Panc1 (cell line): ENCODE measurements at regions not wholly inside any gene's neighbourhood (a gene's known extent, or its start where the extent isn't known, plus 50 kb on each side); places are given as distances from the start of the nearest gene placed in this dataset.

Source experiments
- ATAC-seq: fragments of 200-7000 bp; cut with Tn5 transposase; 2 replicates; pipeline ENCODE4 v1.9.1; 2020; ENCODE audit warnings: mild to moderate bottlenecking, moderate library complexity
- BruUV-seq: library from RNA; stranded (reverse); fragments of 400-500 nt; replicated peaks from 2 replicates; lab custom pipeline; 2021; lab: Mats Ljungman, UMichigan
- CTCF ChIA-PET: fragments of 300-600 bp; sonication (Branson Sonifier 250); formaldehyde crosslinking; loops from one replicate; lab custom pipeline; 2022; ENCODE audit warnings: antibody characterized with exemption; lab: Charles Lee
- POLR2A ChIA-PET: fragments of 300-600 bp; sonication (Branson Sonifier 250); formaldehyde crosslinking; loops from one replicate; lab custom pipeline; 2022; ENCODE audit warnings: antibody characterized with exemption; lab: Charles Lee
- DNase-seq: peaks from one replicate; pipeline ENCODE4 v3.0.0-alpha.2; 2010; ENCODE audit warnings: low read depth, low spot score
- H3K27ac ChIP-seq: 2 replicates; pipeline ENCODE4 v1.5.1; 2011; ENCODE audit warnings: mild to moderate bottlenecking, low read length, inconsistent platforms
- H3K27me3 ChIP-seq: fragments of 200-500 bp; sonication (Bioruptor generic); 2 replicates; pipeline ENCODE4 v1.6.0; 2014; ENCODE audit warnings: low read length, inconsistent platforms; ENCODE audit not compliant: control insufficient read depth, insufficient read depth
- H3K36me3 ChIP-seq: fragments of 200-500 bp; sonication (Bioruptor generic); 2 replicates; pipeline ENCODE4 v1.5.1; 2014; ENCODE audit warnings: inconsistent platforms, mild to moderate bottlenecking, low read length, moderate library complexity; ENCODE audit not compliant: control insufficient read depth, insufficient read depth
- H3K4me1 ChIP-seq: 2 replicates; pipeline ENCODE4 v1.5.1; 2011; ENCODE audit warnings: inconsistent platforms, mild to moderate bottlenecking, low read length, moderate library complexity; ENCODE audit not compliant: control insufficient read depth, insufficient read depth
- H3K4me3 ChIP-seq, 2 experiments: 2 replicates each; pipeline ENCODE4 v1.5.1; 2011 to 2012; ENCODE audit warnings: low read depth in 2 of 2, low read length in 2 of 2, mild to moderate bottlenecking in 2 of 2, inconsistent platforms in 1 of 2, moderate library complexity in 1 of 2
- H3K9me3 ChIP-seq: fragments of 200-500 bp; sonication (Bioruptor generic); 2 replicates; pipeline ENCODE4 v1.5.1; 2014; ENCODE audit warnings: low read depth, mild to moderate bottlenecking, inconsistent platforms, low read length, moderate library complexity; ENCODE audit not compliant: control insufficient read depth, insufficient read depth
- POLR2AphosphoS5 ChIP-seq: IDR thresholded peaks from 2 replicates; pipeline ENCODE4 v1.6.1; 2012; ENCODE audit warnings: mild to moderate bottlenecking, low read depth, low read length, moderate library complexity
- REST ChIP-seq, 2 experiments: IDR thresholded peaks; 2 replicates each; pipeline ENCODE4 v1.6.1; 2011 to 2012; ENCODE audit warnings: low read depth in 2 of 2, control low read depth in 1 of 2, low read length in 1 of 2, mild to moderate bottlenecking in 1 of 2, moderate library complexity in 1 of 2; ENCODE audit not compliant: insufficient read depth in 1 of 2
- SIN3A ChIP-seq: IDR thresholded peaks from 2 replicates; pipeline ENCODE4 v1.6.1; 2012; ENCODE audit warnings: low read depth, mild to moderate bottlenecking, low read length, moderate library complexity, borderline replicate concordance; ENCODE audit not compliant: insufficient read depth
- TCF7L2 ChIP-seq: IDR thresholded peaks from 2 replicates; pipeline ENCODE4 v1.6.1; 2011; ENCODE audit warnings: mild to moderate bottlenecking, low read depth, low read length, inconsistent platforms
- in situ Hi-C: cut with HindIII; loops from 2 replicates; pipeline ENCODE4 v1.10.0; 2016; ENCODE audit warnings: low sequenced_read_pairs, low pct_unique_long_range_greater_than_20kb
- intact Hi-C: fragments of 100-400 bp; cut with micrococcal nuclease; formaldehyde crosslinking; loops from one replicate; pipeline ENCODE4 v1.10.0; 2022; ENCODE audit not compliant: unreplicated experiment
- TF ChIP-seq, protein P1 (sequence below): fragments of 450-650 bp; IDR thresholded peaks from 2 replicates; pipeline ENCODE4 v1.5.1; 2017; ENCODE audit warnings: mild to moderate bottlenecking

DNA sequence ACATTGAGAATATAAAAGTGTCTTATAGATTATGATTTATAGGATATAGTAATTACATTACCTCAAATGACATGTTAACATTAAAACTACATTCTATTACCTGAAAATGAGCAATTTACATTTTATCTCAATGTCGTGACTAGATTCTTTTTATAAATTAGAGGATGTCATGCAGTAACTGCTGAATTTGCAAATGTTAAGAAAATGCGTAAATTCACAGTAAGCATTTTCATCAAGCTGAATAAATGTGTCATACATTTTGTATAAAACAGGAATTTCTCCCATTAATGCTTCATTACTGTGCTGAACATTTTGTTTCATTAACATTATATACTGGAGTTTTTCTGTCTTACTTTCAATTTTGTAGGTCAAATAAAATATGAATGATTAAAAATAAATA, 1460.7 kb upstream of the B3GALT2 start:
- CTCF ChIA-PET = no interaction called here
- no peak for TF ChIP-seq POLR2AphosphoS5
- TF ChIP-seq, protein P1, sequence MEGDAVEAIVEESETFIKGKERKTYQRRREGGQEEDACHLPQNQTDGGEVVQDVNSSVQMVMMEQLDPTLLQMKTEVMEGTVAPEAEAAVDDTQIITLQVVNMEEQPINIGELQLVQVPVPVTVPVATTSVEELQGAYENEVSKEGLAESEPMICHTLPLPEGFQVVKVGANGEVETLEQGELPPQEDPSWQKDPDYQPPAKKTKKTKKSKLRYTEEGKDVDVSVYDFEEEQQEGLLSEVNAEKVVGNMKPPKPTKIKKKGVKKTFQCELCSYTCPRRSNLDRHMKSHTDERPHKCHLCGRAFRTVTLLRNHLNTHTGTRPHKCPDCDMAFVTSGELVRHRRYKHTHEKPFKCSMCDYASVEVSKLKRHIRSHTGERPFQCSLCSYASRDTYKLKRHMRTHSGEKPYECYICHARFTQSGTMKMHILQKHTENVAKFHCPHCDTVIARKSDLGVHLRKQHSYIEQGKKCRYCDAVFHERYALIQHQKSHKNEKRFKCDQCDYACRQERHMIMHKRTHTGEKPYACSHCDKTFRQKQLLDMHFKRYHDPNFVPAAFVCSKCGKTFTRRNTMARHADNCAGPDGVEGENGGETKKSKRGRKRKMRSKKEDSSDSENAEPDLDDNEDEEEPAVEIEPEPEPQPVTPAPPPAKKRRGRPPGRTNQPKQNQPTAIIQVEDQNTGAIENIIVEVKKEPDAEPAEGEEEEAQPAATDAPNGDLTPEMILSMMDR = no peak
- TF ChIP-seq REST (IDR thresholded peaks at IDR 0.05; ENCODE audit: insufficient read depth in 1 of 2, low read depth in 2 of 2, low read length in 1 of 2) = no peak
- no peak for TF ChIP-seq SIN3A
- DNase-seq = no peak
- intact Hi-C loops (no loop called here), in situ Hi-C loops (no loop called here)
- H3K4me3 ChIP-seq = no peak overlapping the region
- ATAC-seq = no peak
- POLR2A ChIA-PET = no interaction called here
- no TSS peak for BruUV-seq
- H3K36me3 ChIP-seq = no peaks in the 10 kb centered on the region
- no peak overlapping the region for H3K27ac ChIP-seq
- H3K9me3 ChIP-seq = no peaks in the 10 kb centered on the region
- no peaks in the 10 kb centered on the region for H3K27me3 ChIP-seq
- H3K4me1 ChIP-seq = no peaks in the 10 kb centered on the region

DNA sequence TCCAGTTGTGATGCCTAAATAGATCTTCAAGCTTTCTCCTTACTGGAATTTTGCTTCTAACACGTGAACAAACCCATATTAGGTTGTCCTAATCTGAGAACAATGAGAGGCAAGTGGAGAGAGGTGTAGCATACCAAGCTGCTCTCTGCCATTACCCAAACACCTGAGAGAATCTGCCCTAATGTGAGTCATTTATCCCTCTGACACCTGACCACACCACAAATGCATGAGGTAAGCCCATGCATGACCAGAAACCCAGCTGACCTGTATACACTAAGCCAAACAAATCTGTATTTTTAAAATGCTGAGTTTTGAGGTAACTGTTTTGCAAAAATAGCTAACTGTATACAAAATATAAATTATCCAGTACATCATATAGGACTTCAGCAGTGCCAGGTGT, 1458.1 kb upstream of the B3GALT2 start:
- H3K4me3 ChIP-seq = no peak overlapping the region
- H3K4me1 ChIP-seq = no peaks in the 10 kb centered on the region
- H3K9me3 ChIP-seq = no peaks in the 10 kb centered on the region
- BruUV-seq = no TSS peak
- DNase-seq = no peak
- H3K36me3 ChIP-seq = no peaks in the 10 kb centered on the region
- no peak overlapping the region for H3K27ac ChIP-seq
- ChIA-PET POLR2A (no interaction called here), CTCF (no interaction called here)
- no peak for ATAC-seq
- TF ChIP-seq, protein P1 = no peak
- no peak for TF ChIP-seq POLR2AphosphoS5
- no peak for TF ChIP-seq REST (IDR thresholded peaks at IDR 0.05; ENCODE audit: insufficient read depth in 1 of 2, low read depth in 2 of 2, low read length in 1 of 2)
- TF ChIP-seq SIN3A = no peak
- TF ChIP-seq TCF7L2 = no peak
- H3K27me3 ChIP-seq = no peaks in the 10 kb centered on the region
- in situ Hi-C loops (no loop called here), intact Hi-C loops (no loop called here)
